ENCODE measurements at regions not wholly inside any gene's neighbourhood (a gene's known extent, or its start where the extent isn't known, plus 50 kb on each side); places are given as distances from the start of the nearest gene placed in this dataset.

DNA sequence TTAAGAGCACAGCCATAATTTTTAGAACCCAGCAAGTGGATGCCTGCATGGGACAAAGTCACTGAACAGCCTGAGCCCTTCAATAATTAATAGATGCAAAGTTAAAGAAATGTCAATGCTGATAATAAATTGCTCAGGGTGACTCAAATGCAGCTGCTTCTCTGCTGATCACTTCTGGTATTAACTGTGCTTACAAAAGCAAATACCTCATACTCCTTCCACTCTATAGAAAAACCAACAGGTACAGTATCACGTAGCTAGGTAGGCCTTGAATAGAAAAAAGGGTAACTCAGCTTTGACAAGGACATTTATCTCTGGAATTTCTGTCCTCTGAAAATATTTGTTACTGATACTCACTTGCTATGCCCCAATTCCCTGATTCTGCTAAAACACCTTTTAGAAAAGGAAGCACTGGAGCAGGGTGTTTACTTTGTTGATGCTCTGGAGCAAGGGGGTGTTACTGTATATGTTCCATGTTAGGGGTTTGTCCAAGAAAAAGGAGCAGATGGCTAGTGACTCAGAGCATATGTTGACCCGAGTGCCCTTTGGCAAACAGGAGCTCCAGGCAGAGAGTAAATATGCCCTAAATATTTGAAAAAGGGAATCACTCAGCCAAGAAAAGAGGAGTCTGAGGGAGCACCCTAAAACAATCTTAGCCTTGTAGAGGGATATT lies 59.1 kb upstream of the RTN4 start:
- DNase-seq (ENCODE audit: low read depth) = peak; percentile 49
- no peak overlapping the region for H3K4me3 ChIP-seq (ENCODE audit: low read length)
- TF ChIP-seq CTCF (conservative IDR thresholded peaks at IDR 0.05; ENCODE audit: low read length) = no peak

- DNase-seq (ENCODE audit: low read depth) = no peak
- H3K4me3 ChIP-seq (ENCODE audit: low read length) = no peak overlapping the region
- TF ChIP-seq CTCF (conservative IDR thresholded peaks at IDR 0.05; ENCODE audit: low read length) = no peak
These were observed 58.4 kb upstream of the RTN4 start for GRCh38 chr2:55108456-55109160.

DNA sequence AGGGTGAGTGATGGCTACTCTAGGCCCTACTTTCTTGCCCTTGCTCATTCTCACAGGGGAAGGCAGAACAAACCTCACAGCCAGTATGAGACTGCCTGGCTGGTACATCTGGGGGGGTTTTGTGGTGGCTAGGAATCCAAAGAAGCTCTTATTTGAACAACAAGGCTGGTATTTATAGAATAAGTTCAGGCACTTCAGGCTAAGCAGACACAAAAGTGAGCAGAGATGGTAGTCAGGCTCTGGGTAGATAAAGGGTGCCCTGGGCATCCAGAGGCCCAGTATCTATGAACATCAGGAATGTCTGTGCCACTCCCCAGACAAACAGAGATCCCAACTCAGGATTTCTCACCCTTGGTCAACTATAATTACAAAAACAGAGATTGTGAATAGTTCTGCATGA lies 57.2 kb upstream of the RTN4 start:
- DNase-seq (ENCODE audit: low read depth) = peak; percentile 75
- H3K4me3 ChIP-seq (ENCODE audit: low read length) = no peak overlapping the region
- TF ChIP-seq CTCF (conservative IDR thresholded peaks at IDR 0.05; ENCODE audit: low read length) = no peak

DNA sequence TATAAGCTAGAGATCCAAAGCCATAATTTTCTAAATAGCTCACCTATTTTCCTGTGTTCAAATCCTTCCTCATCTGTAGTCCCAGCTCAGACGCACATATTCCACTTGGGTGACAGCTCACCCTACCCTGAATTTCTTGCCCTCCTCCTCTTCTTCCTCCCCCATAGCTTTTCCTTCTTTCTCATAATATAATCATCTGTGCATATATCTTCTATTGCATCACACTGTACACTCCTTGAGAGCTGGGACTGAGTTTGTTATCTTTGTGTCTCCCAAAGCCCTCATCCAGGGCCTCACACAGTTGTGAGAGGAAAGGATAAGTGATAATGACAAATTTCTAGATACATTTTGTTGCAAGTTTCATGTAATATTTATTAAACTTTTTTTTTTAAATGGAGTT lies 55.9 kb upstream of the RTN4 start:
- no peak for TF ChIP-seq CTCF (conservative IDR thresholded peaks at IDR 0.05; ENCODE audit: low read length)
- no peak overlapping the region for H3K4me3 ChIP-seq (ENCODE audit: low read length)
- DNase-seq (ENCODE audit: low read depth) = no peak

- TF ChIP-seq CTCF (conservative IDR thresholded peaks at IDR 0.05; ENCODE audit: low read length) = no peak
- no peak for DNase-seq (ENCODE audit: low read depth)
- no peak overlapping the region for H3K4me3 ChIP-seq (ENCODE audit: low read length)
These were observed 55.2 kb upstream of the RTN4 start for GRCh38 chr2:55105456-55105855.

DNA sequence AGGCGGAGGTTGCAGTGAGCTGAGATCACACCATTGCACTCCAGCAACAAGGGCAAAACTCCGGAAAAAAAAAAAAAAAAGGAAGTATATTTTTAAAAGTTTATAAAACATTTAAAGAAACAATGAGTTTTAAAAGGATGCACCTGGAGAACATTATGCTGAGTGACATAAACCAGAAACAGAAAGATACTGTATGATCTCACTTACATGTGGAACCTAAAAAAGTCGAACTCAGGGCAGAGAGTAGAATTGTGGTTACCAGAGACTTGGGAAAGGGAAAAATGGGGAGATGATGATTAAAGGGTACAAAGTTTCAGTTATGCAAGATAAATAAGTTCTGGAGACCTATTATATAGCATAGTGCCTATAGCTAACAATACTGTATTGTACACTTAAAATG lies 52.8 kb upstream of the RTN4 start:
- TF ChIP-seq CTCF (conservative IDR thresholded peaks at IDR 0.05; ENCODE audit: low read length) = no peak
- no peak overlapping the region for H3K4me3 ChIP-seq (ENCODE audit: low read length)
- no peak for DNase-seq (ENCODE audit: low read depth)
